ENCODE measurements at regions not wholly inside any gene's neighbourhood (a gene's known extent, or its start where the extent isn't known, plus 50 kb on each side); places are given as distances from the start of the nearest gene placed in this dataset.

DNA sequence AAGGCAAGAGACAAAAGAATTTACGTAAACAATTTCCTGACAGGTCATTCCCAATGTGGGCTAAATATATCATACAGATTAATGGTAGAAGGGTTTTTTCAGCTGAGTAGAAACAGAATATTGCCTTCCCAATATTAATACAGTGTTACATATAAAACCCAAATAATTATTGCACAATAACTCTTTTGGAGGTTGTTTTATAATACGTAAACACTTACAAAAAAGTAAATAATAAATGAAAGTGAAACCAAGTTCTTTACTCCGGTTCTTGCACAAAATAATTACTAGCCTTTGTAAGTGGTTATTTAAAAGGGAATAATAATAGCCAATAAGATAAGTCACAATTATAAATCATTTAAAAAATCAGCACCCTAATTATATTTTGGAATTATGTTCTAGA is 118.6 kb upstream of the SSTR1 start:
- no peaks in the 10 kb centered on the region for H3K27me3 Mint-ChIP-seq
- H3K4me3 Mint-ChIP-seq, result no peak overlapping the region
- no peaks in the 10 kb centered on the region for H3K4me1 Mint-ChIP-seq (ENCODE audit: unreplicated experiment)
- TF ChIP-seq, protein P1, sequence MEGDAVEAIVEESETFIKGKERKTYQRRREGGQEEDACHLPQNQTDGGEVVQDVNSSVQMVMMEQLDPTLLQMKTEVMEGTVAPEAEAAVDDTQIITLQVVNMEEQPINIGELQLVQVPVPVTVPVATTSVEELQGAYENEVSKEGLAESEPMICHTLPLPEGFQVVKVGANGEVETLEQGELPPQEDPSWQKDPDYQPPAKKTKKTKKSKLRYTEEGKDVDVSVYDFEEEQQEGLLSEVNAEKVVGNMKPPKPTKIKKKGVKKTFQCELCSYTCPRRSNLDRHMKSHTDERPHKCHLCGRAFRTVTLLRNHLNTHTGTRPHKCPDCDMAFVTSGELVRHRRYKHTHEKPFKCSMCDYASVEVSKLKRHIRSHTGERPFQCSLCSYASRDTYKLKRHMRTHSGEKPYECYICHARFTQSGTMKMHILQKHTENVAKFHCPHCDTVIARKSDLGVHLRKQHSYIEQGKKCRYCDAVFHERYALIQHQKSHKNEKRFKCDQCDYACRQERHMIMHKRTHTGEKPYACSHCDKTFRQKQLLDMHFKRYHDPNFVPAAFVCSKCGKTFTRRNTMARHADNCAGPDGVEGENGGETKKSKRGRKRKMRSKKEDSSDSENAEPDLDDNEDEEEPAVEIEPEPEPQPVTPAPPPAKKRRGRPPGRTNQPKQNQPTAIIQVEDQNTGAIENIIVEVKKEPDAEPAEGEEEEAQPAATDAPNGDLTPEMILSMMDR (conservative IDR thresholded peaks at IDR 0.05), result no peak
- H3K9me3 Mint-ChIP-seq, result no peaks in the 10 kb centered on the region
- DNase-seq (ENCODE audit: extremely low spot score, unreplicated experiment), result no peak
- H3K36me3 Mint-ChIP-seq, result no peaks in the 10 kb centered on the region
- H3K27ac Mint-ChIP-seq, result no peak overlapping the region

DNA sequence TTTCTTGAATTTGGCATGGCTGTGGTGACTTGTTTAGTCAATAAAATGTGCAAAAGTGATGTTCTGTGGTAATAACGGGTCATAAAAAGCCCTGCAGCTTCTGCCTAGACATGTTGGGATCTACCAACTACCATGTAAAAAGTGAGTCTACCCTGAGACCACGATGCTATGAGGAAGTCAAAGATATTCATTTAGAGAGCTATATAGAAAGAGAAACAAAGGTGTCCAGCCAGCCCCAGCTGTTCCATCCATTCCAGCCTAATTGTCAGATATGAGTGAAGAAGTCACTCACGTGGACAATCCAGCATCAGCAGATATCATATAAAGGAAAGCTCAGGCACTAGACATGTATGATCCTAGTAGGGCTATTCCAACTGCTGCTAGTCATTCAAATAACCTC is 117.2 kb upstream of the SSTR1 start:
- TF ChIP-seq, protein P1 (conservative IDR thresholded peaks at IDR 0.05), result no peak
- no peak for DNase-seq (ENCODE audit: extremely low spot score, unreplicated experiment)
- Mint-ChIP-seq H3K36me3 (no peaks in the 10 kb centered on the region), H3K9me3 (no peaks in the 10 kb centered on the region), H3K4me3 (no peak overlapping the region), H3K4me1 (ENCODE audit: unreplicated experiment) (no peaks in the 10 kb centered on the region), H3K27me3 (no peaks in the 10 kb centered on the region), H3K27ac (no peak overlapping the region)

DNA sequence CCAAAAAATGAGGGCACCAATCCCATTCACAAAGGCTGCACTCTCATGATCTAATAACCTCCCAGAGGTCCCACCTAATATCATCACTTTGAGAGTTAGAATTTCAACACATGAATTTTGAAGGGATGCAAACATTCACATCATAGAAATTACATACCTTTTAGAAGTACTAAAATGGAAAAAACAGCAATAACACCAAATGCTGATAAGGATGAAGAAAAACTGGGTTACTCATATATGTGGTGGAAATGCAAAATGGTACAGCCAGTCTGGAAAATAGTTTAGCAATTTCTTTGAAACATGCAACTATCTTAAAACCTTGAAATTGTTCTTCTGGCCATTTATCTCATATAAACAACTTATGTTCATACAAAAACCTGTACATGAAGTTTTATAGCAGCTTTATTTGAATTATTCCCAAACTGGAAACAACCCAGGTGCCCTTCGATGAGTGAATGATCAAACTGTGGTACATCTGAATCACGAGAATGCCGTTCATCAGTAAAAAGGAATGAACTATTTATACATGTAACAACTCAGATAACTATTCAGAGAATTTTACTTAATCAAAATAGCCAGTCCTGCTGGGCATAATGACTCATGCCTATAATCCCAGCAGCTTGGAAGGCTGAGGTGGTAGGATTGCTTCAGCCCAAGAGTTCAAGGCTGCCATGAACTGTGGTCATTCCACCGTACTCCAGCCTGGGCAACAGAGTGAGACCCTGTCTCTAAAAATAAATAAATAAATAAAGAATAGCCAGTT is 109.4 kb upstream of the SSTR1 start:
- no peaks in the 10 kb centered on the region for H3K4me1 Mint-ChIP-seq (ENCODE audit: unreplicated experiment)
- DNase-seq (ENCODE audit: extremely low spot score, unreplicated experiment), result no peak
- no peaks in the 10 kb centered on the region for H3K36me3 Mint-ChIP-seq
- H3K27ac Mint-ChIP-seq, result no peak overlapping the region
- no peaks in the 10 kb centered on the region for H3K27me3 Mint-ChIP-seq
- H3K4me3 Mint-ChIP-seq, result no peak overlapping the region
- H3K9me3 Mint-ChIP-seq, result no peaks in the 10 kb centered on the region
- TF ChIP-seq, protein P1 (conservative IDR thresholded peaks at IDR 0.05), result no peak

DNA sequence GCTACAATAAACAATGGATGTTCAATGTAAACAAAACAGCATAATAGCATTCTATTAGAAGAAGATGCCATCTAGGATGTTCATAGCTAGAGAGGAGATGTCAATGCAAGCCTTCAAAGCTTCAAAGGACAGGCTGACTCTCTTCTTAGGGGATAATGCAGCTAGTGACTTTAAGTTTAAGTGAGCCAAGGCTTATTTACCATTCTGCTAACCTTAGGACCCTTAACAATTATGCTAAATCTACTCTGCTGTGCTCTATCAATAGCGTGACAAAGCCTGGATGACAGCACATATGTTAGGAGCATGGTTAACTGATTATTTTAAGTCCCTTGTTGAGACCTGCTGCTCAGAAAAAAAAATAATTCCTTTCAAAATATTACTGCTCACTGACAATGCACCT is 106.0 kb upstream of the SSTR1 start:
- no peak overlapping the region for H3K27ac Mint-ChIP-seq
- no peaks in the 10 kb centered on the region for H3K27me3 Mint-ChIP-seq
- H3K4me1 Mint-ChIP-seq (ENCODE audit: unreplicated experiment), result no peaks in the 10 kb centered on the region
- H3K4me3 Mint-ChIP-seq, result no peak overlapping the region
- no peaks in the 10 kb centered on the region for H3K9me3 Mint-ChIP-seq
- TF ChIP-seq, protein P1 (conservative IDR thresholded peaks at IDR 0.05), result no peak
- DNase-seq (ENCODE audit: extremely low spot score, unreplicated experiment), result no peak
- H3K36me3 Mint-ChIP-seq, result no peaks in the 10 kb centered on the region

DNA sequence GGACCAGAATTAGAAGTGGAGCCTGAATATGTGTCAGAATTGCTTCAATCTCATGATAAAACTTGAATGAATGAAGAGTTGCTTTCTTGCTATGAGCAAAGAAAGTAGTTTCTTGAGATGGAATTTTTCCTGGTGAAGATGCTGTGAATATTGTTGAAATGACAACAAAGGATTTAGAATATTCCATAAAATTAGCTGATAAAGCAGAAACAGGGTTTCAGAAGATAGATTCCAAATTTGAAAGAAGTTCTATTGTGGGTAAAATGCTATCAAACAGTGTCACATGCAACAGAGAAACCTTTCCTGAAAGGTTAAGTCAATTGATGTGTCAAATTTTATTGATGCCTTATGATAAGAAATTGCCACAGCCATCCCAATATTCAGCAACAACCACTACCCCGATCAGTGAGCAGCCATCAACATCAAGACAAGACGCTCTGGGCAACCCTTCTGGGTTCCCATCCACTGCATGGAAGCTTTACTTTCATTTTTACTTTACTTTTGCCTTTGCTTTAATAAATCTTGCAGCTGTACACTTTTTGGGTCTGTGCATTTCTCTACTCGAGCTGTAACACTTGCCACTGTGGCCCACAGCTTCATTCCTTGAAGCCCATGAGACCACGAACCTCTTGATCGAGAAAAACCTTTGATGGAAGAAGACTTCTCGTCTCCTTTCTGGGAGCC is 104.0 kb upstream of the SSTR1 start:
- Mint-ChIP-seq H3K27ac (no peak overlapping the region), H3K9me3 (no peaks in the 10 kb centered on the region)
- TF ChIP-seq, protein P1 (conservative IDR thresholded peaks at IDR 0.05), result no peak

More for the DNA sequence above, 104.0 kb upstream of the SSTR1 start:
- Mint-ChIP-seq H3K4me1 (ENCODE audit: unreplicated experiment) (no peaks in the 10 kb centered on the region), H3K36me3 (no peaks in the 10 kb centered on the region), H3K27me3 (no peaks in the 10 kb centered on the region), H3K4me3 (no peak overlapping the region)
- no peak for DNase-seq (ENCODE audit: extremely low spot score, unreplicated experiment)

Measured in type B pancreatic cell (in vitro differentiated cells).